IPS-NIHi7 (cell line): ENCODE measurements at regions not wholly inside any gene's neighbourhood (a gene's known extent, or its start where the extent isn't known, plus 50 kb on each side); places are given as distances from the start of the nearest gene placed in this dataset.

ENCODE experiments used
- DNase-seq: peaks from one replicate; pipeline ENCODE4 v3.0.0; 2012; ENCODE audit warnings: mixed read lengths; ENCODE audit errors: extremely low spot score

- no peak for DNase-seq
Observed at GRCh38 chr18:67652288-67652687, 135.8 kb upstream of the DSEL start.

- peak; percentile 13 for DNase-seq
Observed at GRCh38 chr18:67651438-67651837, 134.9 kb upstream of the DSEL start.

- no peak for DNase-seq
Observed at GRCh38 chr18:67650686-67651385, 134.3 kb upstream of the DSEL start.

GRCh38 chr18:67646890-67647289, 130.4 kb upstream of the DSEL start:
- no peak for DNase-seq

GRCh38 chr18:67644226-67644625, 127.7 kb upstream of the DSEL start:
- DNase-seq: no peak

- no peak for DNase-seq
Observed at GRCh38 chr18:67639872-67640271, 123.4 kb upstream of the DSEL start.

- no peak for DNase-seq
Observed at GRCh38 chr18:67636597-67637385, 120.3 kb upstream of the DSEL start.

GRCh38 chr18:67634631-67635338, 118.3 kb upstream of the DSEL start:
- DNase-seq: peak; percentile 53

- no peak for DNase-seq
Observed at GRCh38 chr18:67633939-67634338, 117.4 kb upstream of the DSEL start.

- DNase-seq: no peak
Observed at GRCh38 chr18:67621906-67622305, 105.4 kb upstream of the DSEL start.

- DNase-seq: no peak
Observed at GRCh38 chr18:67621049-67621713, 104.7 kb upstream of the DSEL start.

GRCh38 chr18:67618061-67618460, 101.5 kb upstream of the DSEL start:
- DNase-seq: no peak

GRCh38 chr18:67615876-67616275, 99.4 kb upstream of the DSEL start:
- no peak for DNase-seq

GRCh38 chr18:67613731-67614130, 97.2 kb upstream of the DSEL start:
- no peak for DNase-seq

GRCh38 chr18:67612281-67612680, 95.8 kb upstream of the DSEL start:
- DNase-seq: no peak

- DNase-seq: no peak
Observed at GRCh38 chr18:67608615-67609273, 92.2 kb upstream of the DSEL start.

GRCh38 chr18:67608191-67608590, 91.7 kb upstream of the DSEL start:
- no peak for DNase-seq

- no peak for DNase-seq
Observed at GRCh38 chr18:67600181-67601180, 84.0 kb upstream of the DSEL start.

- DNase-seq: no peak
Observed at GRCh38 chr18:67599277-67599676, 82.8 kb upstream of the DSEL start.

GRCh38 chr18:67597759-67598158, 81.2 kb upstream of the DSEL start:
- DNase-seq: no peak
